Gastrocnemius medialis (tissue), 4 donors: ENCODE measurements at regions not wholly inside any gene's neighbourhood (a gene's known extent, or its start where the extent isn't known, plus 50 kb on each side); places are given as distances from the start of the nearest gene placed in this dataset.

Source experiments
- POLR2A ChIP-seq, 2 donors: fragments of 450-650 bp; IDR thresholded peaks; one replicate each; pipeline ENCODE4 v1.6.1; 2017; ENCODE audit warnings: antibody characterized with exemption in 2 of 2, mild to moderate bottlenecking in 2 of 2, moderate library complexity in 2 of 2
- TF ChIP-seq, protein P1 (sequence below), 5 experiments: fragments of 450-650 bp in 3 of 5; fragments of 200-600 bp in 2 of 5; sonication (generic) in 2 of 5; IDR thresholded peaks in 4 of 5; conservative IDR thresholded peaks in 1 of 5; 1 replicate in 4 of 5; 2 replicates in 1 of 5; pipeline ENCODE4 v1.5.1; 2016 to 2019; ENCODE audit warnings: antibody characterized with exemption in 5 of 5, mild to moderate bottlenecking in 3 of 5, moderate library complexity in 3 of 5

DNA sequence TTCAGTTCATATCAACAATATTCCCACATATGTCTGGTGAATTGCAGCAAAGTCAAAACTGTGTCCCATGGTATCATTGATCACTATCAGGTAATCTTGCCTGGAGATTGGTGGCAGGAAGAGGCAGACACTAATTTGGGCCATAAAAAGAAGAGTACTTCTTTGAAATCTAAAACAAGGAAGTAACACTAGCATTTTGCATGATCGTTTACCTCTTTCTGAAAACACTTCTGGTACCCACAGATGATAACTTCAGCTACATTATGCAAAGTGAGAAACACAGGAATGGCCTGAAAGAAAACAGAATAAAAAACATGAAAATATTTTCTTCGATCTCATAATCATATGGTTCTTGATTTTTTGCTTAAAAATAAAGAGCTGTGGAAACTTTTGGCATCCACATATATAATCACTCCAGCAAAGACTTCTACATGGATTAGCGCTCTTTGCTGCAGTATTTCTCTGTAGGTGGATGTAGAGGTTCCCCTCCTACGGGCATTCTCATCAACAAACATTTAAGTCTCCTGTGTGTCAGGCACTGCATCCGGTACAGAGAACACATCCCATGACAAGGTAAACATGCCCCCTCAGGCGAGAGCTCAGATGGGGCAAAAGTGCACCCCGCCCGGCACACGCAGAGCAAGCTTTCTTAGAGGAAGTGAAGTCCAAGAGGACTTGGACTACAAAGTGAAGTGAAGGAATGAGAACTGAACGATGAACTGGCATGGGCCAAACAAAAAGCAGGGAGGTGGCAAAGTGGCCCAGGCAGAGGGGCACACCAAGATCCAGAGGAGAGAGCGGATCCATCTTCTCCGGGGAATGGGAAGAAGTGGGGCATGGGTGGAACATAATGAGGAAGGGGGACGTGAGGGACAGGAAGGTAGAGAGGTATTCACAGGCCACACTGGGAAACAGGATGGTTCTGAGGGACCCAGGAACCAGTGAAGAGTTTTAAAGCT is 68.0 kb upstream of the RIOK3 start:
- TF ChIP-seq, protein P1, sequence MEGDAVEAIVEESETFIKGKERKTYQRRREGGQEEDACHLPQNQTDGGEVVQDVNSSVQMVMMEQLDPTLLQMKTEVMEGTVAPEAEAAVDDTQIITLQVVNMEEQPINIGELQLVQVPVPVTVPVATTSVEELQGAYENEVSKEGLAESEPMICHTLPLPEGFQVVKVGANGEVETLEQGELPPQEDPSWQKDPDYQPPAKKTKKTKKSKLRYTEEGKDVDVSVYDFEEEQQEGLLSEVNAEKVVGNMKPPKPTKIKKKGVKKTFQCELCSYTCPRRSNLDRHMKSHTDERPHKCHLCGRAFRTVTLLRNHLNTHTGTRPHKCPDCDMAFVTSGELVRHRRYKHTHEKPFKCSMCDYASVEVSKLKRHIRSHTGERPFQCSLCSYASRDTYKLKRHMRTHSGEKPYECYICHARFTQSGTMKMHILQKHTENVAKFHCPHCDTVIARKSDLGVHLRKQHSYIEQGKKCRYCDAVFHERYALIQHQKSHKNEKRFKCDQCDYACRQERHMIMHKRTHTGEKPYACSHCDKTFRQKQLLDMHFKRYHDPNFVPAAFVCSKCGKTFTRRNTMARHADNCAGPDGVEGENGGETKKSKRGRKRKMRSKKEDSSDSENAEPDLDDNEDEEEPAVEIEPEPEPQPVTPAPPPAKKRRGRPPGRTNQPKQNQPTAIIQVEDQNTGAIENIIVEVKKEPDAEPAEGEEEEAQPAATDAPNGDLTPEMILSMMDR (IDR thresholded peaks at IDR 0.05 in 4 of 5, conservative IDR thresholded peaks at IDR 0.05 in 1 of 5), result no peak
- no peak for TF ChIP-seq POLR2A (IDR thresholded peaks at IDR 0.05)
